ENCODE measurements at regions not wholly inside any gene's neighbourhood (a gene's known extent, or its start where the extent isn't known, plus 50 kb on each side); places are given as distances from the start of the nearest gene placed in this dataset.
"Not testable (repeated sequence)": the region's sequence is repeated elsewhere in the genome, so short reads cannot be mapped to it uniquely, and the experiment has no call there.

- TF ChIP-seq TFAP4 (CRISPR knock-in tag; IDR thresholded peaks at IDR 0.05; ENCODE audit: borderline replicate concordance) (peak; percentile 83; the same call in 1 of the 2 replicates), FOXP1 (CRISPR knock-in tag; IDR thresholded peaks at IDR 0.05) (0 out of 2 replicates have a peak, but pooled peaks have one; percentile 7), NONO (IDR thresholded peaks at IDR 0.05; ENCODE audit: low read depth in 2 of 2, low read length in 1 of 2) (0 out of 4 replicates have a peak, but pooled peaks of 1 of the 2 experiments have one; percentile 41), GTF2E2 (tag; IDR thresholded peaks at IDR 0.05) (peak; percentile 50; the same call in 1 of the 2 replicates), RBFOX2 (IDR thresholded peaks at IDR 0.05; ENCODE audit: low read depth, low read length) (peak; percentile 82), ESRRA (IDR thresholded peaks at IDR 0.05; ENCODE audit: borderline replicate concordance, low read depth) (peak; percentile 37; the same call in 1 of the 2 replicates), MNT (conservative IDR thresholded peaks at IDR 0.05) (peak; percentile 15 to 47; a peak in 2 of 4 replicates), ATF1 (CRISPR knock-in tag; IDR thresholded peaks at IDR 0.05) (peak; percentile 52; the same call in 1 of the 2 replicates), ATF1 (tag; IDR thresholded peaks at IDR 0.05) (peak; percentile 94), POLR2H (tag; IDR thresholded peaks at IDR 0.05; ENCODE audit: low read depth) (0 out of 2 replicates have a peak, but pooled peaks have one; percentile 37), BHLHE40 (IDR thresholded peaks at IDR 0.05; ENCODE audit: low read length) (0 out of 2 replicates have a peak, but pooled peaks have one; percentile 22), CREB1 (IDR thresholded peaks at IDR 0.05) (peak; percentile 89), CREB1 (CRISPR knock-in tag; IDR thresholded peaks at IDR 0.05) (peak; percentile 82), RB1 (IDR thresholded peaks at IDR 0.05; ENCODE audit: low read depth) (peak; percentile 40), CBFA2T2 (conservative IDR thresholded peaks at IDR 0.05) (0 out of 2 replicates have a peak, but pooled peaks have one; percentile 0), HNRNPLL (IDR thresholded peaks at IDR 0.05; ENCODE audit: low read depth, low read length, poor library complexity, severe bottlenecking) (peak; percentile 61), CBFB (CRISPR knock-in tag; IDR thresholded peaks at IDR 0.05) (peak; percentile 94), EP400 (IDR thresholded peaks at IDR 0.05) (peak; percentile 54; the same call in 1 of the 2 replicates), POLR2A (conservative IDR thresholded peaks at IDR 0.05) (peak; percentile 83), KAT7 (CRISPR knock-in tag; IDR thresholded peaks at IDR 0.05; ENCODE audit: borderline replicate concordance) (0 out of 2 replicates have a peak, but pooled peaks have one; percentile 47)
- TF ChIP-seq, protein P1, sequence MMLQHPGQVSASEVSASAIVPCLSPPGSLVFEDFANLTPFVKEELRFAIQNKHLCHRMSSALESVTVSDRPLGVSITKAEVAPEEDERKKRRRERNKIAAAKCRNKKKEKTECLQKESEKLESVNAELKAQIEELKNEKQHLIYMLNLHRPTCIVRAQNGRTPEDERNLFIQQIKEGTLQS (IDR thresholded peaks at IDR 0.05): not testable (repeated sequence)
- TF ChIP-seq, protein P1 (CRISPR knock-in tag; conservative IDR thresholded peaks at IDR 0.05): peak; percentile 20; the same call in 1 of the 2 replicates
- TF ChIP-seq, protein P2, sequence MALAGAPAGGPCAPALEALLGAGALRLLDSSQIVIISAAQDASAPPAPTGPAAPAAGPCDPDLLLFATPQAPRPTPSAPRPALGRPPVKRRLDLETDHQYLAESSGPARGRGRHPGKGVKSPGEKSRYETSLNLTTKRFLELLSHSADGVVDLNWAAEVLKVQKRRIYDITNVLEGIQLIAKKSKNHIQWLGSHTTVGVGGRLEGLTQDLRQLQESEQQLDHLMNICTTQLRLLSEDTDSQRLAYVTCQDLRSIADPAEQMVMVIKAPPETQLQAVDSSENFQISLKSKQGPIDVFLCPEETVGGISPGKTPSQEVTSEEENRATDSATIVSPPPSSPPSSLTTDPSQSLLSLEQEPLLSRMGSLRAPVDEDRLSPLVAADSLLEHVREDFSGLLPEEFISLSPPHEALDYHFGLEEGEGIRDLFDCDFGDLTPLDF (CRISPR knock-in tag; IDR thresholded peaks at IDR 0.05): 0 out of 2 replicates have a peak, but pooled peaks have one; percentile 43
- TF ChIP-seq, protein P3, sequence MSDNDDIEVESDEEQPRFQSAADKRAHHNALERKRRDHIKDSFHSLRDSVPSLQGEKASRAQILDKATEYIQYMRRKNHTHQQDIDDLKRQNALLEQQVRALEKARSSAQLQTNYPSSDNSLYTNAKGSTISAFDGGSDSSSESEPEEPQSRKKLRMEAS (CRISPR knock-in tag; IDR thresholded peaks at IDR 0.05): peak; percentile 74
Measured at GRCh38 chr7:65770473-65771225, 102.2 kb upstream of the VKORC1L1 start (continued).

Data from K562 (cell line).